ENCODE measurements at regions not wholly inside any gene's neighbourhood (a gene's known extent, or its start where the extent isn't known, plus 50 kb on each side); places are given as distances from the start of the nearest gene placed in this dataset.

DNA sequence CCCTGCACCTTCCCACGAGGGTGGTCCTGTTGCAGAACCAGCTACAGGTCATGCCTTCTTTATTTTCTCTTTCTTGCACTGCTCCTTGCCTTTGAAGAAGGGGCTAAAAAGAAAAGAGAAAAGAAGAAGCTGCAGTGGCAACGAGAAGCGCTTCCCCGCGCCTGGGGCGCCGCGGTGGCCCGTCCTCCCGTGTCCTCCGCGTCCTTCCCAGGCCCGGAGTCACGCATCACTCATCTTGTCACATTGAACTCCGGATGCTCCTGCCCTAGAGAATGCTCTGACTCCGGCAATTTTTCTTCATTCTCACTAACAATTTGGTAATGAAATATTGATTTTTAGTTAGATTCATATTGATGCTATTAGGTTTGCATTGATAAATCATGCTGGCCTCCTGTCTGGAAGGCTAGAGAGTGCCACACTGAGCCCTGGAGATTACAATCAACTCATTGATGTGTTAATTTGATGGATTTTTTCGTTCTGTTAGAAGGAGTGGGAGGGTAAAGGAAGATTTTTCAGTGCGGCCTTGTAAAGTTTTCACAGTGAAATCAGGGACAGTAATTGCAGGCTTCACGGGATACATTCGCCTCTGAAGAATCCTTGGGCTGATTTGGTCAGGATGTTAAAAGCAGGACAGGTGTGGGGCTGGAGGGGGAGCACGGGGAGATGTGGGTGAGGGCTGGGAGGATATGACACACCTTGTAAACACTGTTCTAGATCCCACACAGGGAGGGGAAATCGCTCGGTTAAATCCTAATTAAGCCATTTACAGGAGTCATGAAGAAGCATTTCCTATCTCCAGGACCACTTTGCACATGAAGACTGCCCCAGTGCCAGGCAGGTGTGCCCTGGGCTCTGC, 349.3 kb downstream of the ZNF516 start:
- Histone ChIP-seq H3K27me3 (no peaks in the 10 kb centered on the region), H3K9me3 (no peaks in the 10 kb centered on the region), H3K4me1 (no peaks in the 10 kb centered on the region), H3K36me3 (no peaks in the 10 kb centered on the region), H3K27ac (no peak overlapping the region), H3K4me3 (no peak overlapping the region)
- TF ChIP-seq POLR2AphosphoS5 (IDR thresholded peaks at IDR 0.05; ENCODE audit: insufficient read depth in 1 of 2, low read depth in 1 of 2): no peak
- TF ChIP-seq POLR2A (IDR thresholded peaks at IDR 0.05): no peak
- TF ChIP-seq, protein P1, sequence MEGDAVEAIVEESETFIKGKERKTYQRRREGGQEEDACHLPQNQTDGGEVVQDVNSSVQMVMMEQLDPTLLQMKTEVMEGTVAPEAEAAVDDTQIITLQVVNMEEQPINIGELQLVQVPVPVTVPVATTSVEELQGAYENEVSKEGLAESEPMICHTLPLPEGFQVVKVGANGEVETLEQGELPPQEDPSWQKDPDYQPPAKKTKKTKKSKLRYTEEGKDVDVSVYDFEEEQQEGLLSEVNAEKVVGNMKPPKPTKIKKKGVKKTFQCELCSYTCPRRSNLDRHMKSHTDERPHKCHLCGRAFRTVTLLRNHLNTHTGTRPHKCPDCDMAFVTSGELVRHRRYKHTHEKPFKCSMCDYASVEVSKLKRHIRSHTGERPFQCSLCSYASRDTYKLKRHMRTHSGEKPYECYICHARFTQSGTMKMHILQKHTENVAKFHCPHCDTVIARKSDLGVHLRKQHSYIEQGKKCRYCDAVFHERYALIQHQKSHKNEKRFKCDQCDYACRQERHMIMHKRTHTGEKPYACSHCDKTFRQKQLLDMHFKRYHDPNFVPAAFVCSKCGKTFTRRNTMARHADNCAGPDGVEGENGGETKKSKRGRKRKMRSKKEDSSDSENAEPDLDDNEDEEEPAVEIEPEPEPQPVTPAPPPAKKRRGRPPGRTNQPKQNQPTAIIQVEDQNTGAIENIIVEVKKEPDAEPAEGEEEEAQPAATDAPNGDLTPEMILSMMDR (IDR thresholded peaks at IDR 0.05): no peak
- intact Hi-C loops (cut with DNase I): no loop called here
- no peak for DNase-seq (ENCODE audit: extremely low spot score in 2 of 2)

DNA sequence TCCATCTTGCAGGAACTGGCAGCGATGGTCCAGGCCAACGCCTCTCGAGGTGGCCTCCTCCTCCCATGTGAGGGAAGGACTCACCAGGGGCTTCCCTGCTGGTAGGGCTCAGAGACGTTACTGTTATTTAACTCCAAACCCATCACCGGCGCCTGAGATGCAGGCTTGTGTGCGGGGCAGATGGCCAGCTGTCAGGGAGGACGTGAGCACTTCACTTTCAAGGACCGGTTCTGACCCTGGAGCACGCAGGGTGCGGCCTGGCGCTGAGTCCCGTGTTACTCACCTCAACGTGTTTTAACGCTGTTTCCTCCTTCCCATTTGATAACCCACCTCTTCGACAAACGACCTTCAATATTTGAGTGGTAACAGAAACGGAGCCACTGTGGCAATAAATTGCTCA, 350.2 kb downstream of the ZNF516 start:
- TF ChIP-seq, protein P1 (IDR thresholded peaks at IDR 0.05): no peak
- TF ChIP-seq POLR2A (IDR thresholded peaks at IDR 0.05) (no peak), POLR2AphosphoS5 (IDR thresholded peaks at IDR 0.05; ENCODE audit: insufficient read depth in 1 of 2, low read depth in 1 of 2) (no peak)
- no peak overlapping the region for H3K27ac ChIP-seq
- no peak for DNase-seq (ENCODE audit: extremely low spot score in 2 of 2)
- no peaks in the 10 kb centered on the region for H3K4me1 ChIP-seq
- no peaks in the 10 kb centered on the region for H3K27me3 ChIP-seq
- H3K9me3 ChIP-seq: no peaks in the 10 kb centered on the region
- intact Hi-C loops (cut with DNase I): no loop called here
- H3K4me3 ChIP-seq: no peak overlapping the region
- H3K36me3 ChIP-seq: no peaks in the 10 kb centered on the region

DNA sequence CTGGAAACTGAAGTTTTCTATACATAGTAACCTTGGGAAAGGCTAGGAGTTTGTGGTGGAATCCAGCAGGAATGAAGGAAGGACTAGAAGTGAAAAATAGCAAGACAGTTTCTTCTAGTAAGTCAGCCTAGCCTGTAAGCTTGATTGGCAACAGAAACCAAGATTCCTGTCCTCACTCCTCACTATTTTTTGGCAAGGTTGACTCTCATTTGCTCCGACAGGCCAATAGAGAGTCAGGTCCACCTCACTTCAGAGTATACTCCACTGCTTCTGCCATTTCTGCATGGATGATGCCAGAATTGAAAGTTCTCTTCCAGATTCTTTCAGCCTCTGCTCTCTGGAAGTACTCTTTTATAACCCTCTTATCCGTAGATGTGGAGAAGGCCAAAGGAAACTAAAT, 352.4 kb downstream of the ZNF516 start:
- Histone ChIP-seq H3K9me3 (no peaks in the 10 kb centered on the region), H3K36me3 (no peaks in the 10 kb centered on the region), H3K27me3 (no peaks in the 10 kb centered on the region), H3K4me1 (no peaks in the 10 kb centered on the region), H3K27ac (no peak overlapping the region), H3K4me3 (no peak overlapping the region)
- TF ChIP-seq POLR2AphosphoS5 (IDR thresholded peaks at IDR 0.05; ENCODE audit: insufficient read depth in 1 of 2, low read depth in 1 of 2) (no peak), POLR2A (IDR thresholded peaks at IDR 0.05) (no peak)
- TF ChIP-seq, protein P1 (IDR thresholded peaks at IDR 0.05): no peak
- DNase-seq (ENCODE audit: extremely low spot score in 2 of 2): peak in 1 of 2 donors; percentile 25
- intact Hi-C loops (cut with DNase I): no loop called here

DNA sequence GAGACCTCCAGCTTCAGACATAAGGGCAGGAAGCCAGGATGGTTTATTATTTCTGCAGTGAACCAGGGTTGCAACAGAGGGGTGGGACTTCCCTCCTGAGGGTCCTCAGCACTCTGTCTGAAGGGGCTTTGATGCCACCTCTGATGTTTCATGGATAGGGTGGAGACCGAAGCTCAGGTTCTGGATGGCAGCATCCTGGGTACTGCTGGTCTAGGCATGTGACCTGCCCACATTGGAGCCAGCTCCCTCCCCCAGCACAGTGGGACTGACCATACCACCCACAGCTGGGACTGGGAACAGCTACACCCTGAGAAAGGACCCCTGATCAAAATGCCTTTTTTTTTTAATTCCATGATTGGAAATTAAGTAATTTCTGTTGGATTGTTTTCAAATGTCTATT, 355.2 kb downstream of the ZNF516 start:
- H3K4me3 ChIP-seq: no peak overlapping the region
- no peaks in the 10 kb centered on the region for H3K4me1 ChIP-seq
- intact Hi-C loops (cut with DNase I): no loop called here
- H3K27ac ChIP-seq: no peak overlapping the region
- no peak for TF ChIP-seq POLR2A (IDR thresholded peaks at IDR 0.05)
- TF ChIP-seq, protein P1 (IDR thresholded peaks at IDR 0.05): no peak
- no peak for TF ChIP-seq POLR2AphosphoS5 (IDR thresholded peaks at IDR 0.05; ENCODE audit: insufficient read depth in 1 of 2, low read depth in 1 of 2)
- H3K27me3 ChIP-seq: no peaks in the 10 kb centered on the region
- H3K36me3 ChIP-seq: no peaks in the 10 kb centered on the region
- DNase-seq (ENCODE audit: extremely low spot score in 2 of 2): no peak
- no peaks in the 10 kb centered on the region for H3K9me3 ChIP-seq

DNA sequence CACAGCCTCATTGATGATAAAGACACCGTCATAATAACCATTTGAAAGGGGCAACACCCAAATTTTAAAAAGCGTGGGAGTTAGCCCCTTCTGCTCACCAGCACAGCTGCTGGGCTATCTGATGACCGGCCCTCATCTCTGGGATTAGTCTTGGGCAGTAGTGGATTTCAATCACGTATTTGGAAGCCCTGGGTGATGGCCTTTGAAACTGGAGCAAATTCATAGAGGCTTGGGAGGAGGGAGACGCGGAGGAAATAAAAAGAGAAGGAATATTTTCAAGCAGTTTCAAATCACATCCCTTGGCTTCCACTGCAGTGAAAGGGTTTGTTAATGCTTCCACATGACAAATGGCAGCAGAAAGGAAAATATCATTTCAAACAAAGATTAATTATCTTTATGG, 357.8 kb downstream of the ZNF516 start:
- Histone ChIP-seq H3K27ac (no peak overlapping the region), H3K36me3 (no peaks in the 10 kb centered on the region), H3K4me1 (no peaks in the 10 kb centered on the region), H3K9me3 (no peaks in the 10 kb centered on the region), H3K27me3 (no peaks in the 10 kb centered on the region), H3K4me3 (no peak overlapping the region)
- intact Hi-C loops (cut with DNase I): no loop called here
- no peak for TF ChIP-seq POLR2AphosphoS5 (IDR thresholded peaks at IDR 0.05; ENCODE audit: insufficient read depth in 1 of 2, low read depth in 1 of 2)
- TF ChIP-seq, protein P1 (IDR thresholded peaks at IDR 0.05): no peak
- no peak for DNase-seq (ENCODE audit: extremely low spot score in 2 of 2)
